B cell (primary cell): ENCODE measurements at regions not wholly inside any gene's neighbourhood (a gene's known extent, or its start where the extent isn't known, plus 50 kb on each side); places are given as distances from the start of the nearest gene placed in this dataset. TPM values are rescaled to one million over a fixed set of nuclear protein-coding genes. Genes with fewer than 3 reads are reported as not detected.

Source experiments
- ATAC-seq: fragments of 200-7000 bp; cut with Tn5 transposase; one replicate; pipeline ENCODE4 v1.10.0; 2021; ENCODE audit warnings: low read depth, mild to moderate bottlenecking, moderate number of reproducible peaks, moderate library complexity
- CTCF ChIA-PET: fragments of 350-600 bp; sonication (Branson Sonifier 250); formaldehyde crosslinking; loops from one replicate; lab custom pipeline; 2021; ENCODE audit warnings: antibody characterized with exemption, inconsistent platforms; lab: Charles Lee
- POLR2A ChIA-PET: fragments of 350-600 bp; sonication (Branson Sonifier 250); formaldehyde crosslinking; loops from one replicate; lab custom pipeline; 2021; ENCODE audit warnings: antibody characterized with exemption; lab: Charles Lee
- DNase-seq: peaks from one replicate; pipeline ENCODE4 v3.0.0; 2013
- H2AFZ ChIP-seq: 2 replicates; pipeline ENCODE4 v1.6.1; 2012; ENCODE audit warnings: mild to moderate bottlenecking, low read depth, low read length; ENCODE audit not compliant: insufficient read depth, poor library complexity, severe bottlenecking
- H3K27ac ChIP-seq, 2 donors: 1 replicate in 1 of 2; 2 replicates in 1 of 2; pipeline ENCODE4 v1.5.1; 2012 to 2013; ENCODE audit warnings: low read length in 2 of 2, mild to moderate bottlenecking in 2 of 2, moderate library complexity in 1 of 2
- H3K27me3 ChIP-seq, 4 experiments: fragments of 200-600 bp in 1 of 4; sonication (generic) in 1 of 4; replicated peaks in 1 of 4; 1 replicate in 2 of 4; 2 replicates in 2 of 4; pipeline versions ENCODE4 v1.6.1 to v1.7.0; 2013 to 2016; ENCODE audit warnings: low read length in 3 of 4, mild to moderate bottlenecking in 2 of 4, mixed read lengths in 1 of 4, moderate library complexity in 1 of 4; ENCODE audit not compliant: insufficient read depth in 4 of 4, control insufficient read depth in 3 of 4; ENCODE audit errors: control extremely low read depth in 1 of 4
- H3K36me3 ChIP-seq, 2 experiments: replicated peaks in 1 of 2; 1 replicate in 1 of 2; 2 replicates in 1 of 2; pipeline versions ENCODE4 v1.6.1 to v1.7.1; 2013; ENCODE audit warnings: low read length in 1 of 2; ENCODE audit not compliant: insufficient read depth in 2 of 2, control insufficient read depth in 1 of 2; ENCODE audit errors: control extremely low read depth in 1 of 2, extremely low read depth in 1 of 2
- H3K4me1 ChIP-seq, 2 donors: fragments of 200-600 bp in 1 of 2; sonication (generic) in 1 of 2; 1 replicate in 1 of 2; 2 replicates in 1 of 2; pipeline versions ENCODE4 v1.5.1 to v1.6.1; 2013 to 2017; ENCODE audit warnings: low read length in 2 of 2; ENCODE audit not compliant: control insufficient read depth in 2 of 2, insufficient read depth in 2 of 2
- H3K4me2 ChIP-seq: replicated peaks from 2 replicates; pipeline ENCODE3; 2012; ENCODE audit warnings: mild to moderate bottlenecking, low read depth, low read length; ENCODE audit not compliant: poor library complexity, severe bottlenecking
- H3K4me3 ChIP-seq, 5 experiments: fragments of 200-600 bp in 1 of 5; sonication (generic) in 1 of 5; 1 replicate in 3 of 5; 2 replicates in 2 of 5; pipeline versions ENCODE4 v1.5.1 to v1.7.0; 2011 to 2016; ENCODE audit warnings: low read length in 4 of 5, mild to moderate bottlenecking in 4 of 5, low read depth in 2 of 5, control low read depth in 1 of 5, moderate library complexity in 1 of 5; ENCODE audit not compliant: insufficient read depth in 1 of 5; ENCODE audit errors: control extremely low read depth in 1 of 5, extremely low read depth in 1 of 5
- H3K79me2 ChIP-seq: fragments of 200-600 bp; sonication (generic); one replicate; pipeline ENCODE4 v1.6.0; 2016; ENCODE audit warnings: low read length; ENCODE audit not compliant: control insufficient read depth, insufficient read depth
- H3K9ac ChIP-seq: fragments of 200-600 bp; sonication (generic); 2 replicates; pipeline ENCODE4 v1.6.1; 2017; ENCODE audit warnings: mild to moderate bottlenecking, low read length, moderate library complexity
- H3K9me3 ChIP-seq, 3 donors: one replicate each; pipeline versions ENCODE4 v1.6.1 to v1.7.1; 2013; ENCODE audit warnings: low read length in 2 of 3; ENCODE audit not compliant: control insufficient read depth in 2 of 3, insufficient read depth in 1 of 3; ENCODE audit errors: control extremely low read depth in 1 of 3
- H4K20me1 ChIP-seq: 2 replicates; pipeline ENCODE4 v1.6.0; 2012; ENCODE audit warnings: mild to moderate bottlenecking, low read length; ENCODE audit not compliant: insufficient read depth, control insufficient read depth, poor library complexity, severe bottlenecking
- H3K27ac Mint-ChIP-seq: one replicate; pipeline ENCODE4 v1.8.0; 2021; ENCODE audit warnings: mixed read lengths
- H3K27me3 Mint-ChIP-seq: one replicate; pipeline ENCODE4 v1.8.0; 2021; ENCODE audit warnings: mixed read lengths
- H3K4me1 Mint-ChIP-seq: one replicate; pipeline ENCODE4 v1.8.0; 2021; ENCODE audit warnings: mixed read lengths
- H3K4me3 Mint-ChIP-seq: one replicate; pipeline ENCODE4 v1.8.0; 2021; ENCODE audit warnings: mixed read lengths
- H3K9me3 Mint-ChIP-seq: one replicate; pipeline ENCODE4 v1.8.0; 2022; ENCODE audit warnings: mixed read lengths; ENCODE audit not compliant: insufficient read depth
- EZH2 ChIP-seq: IDR thresholded peaks from 2 replicates; pipeline ENCODE4 v1.6.1; 2012; ENCODE audit warnings: borderline replicate concordance, low read depth, mild to moderate bottlenecking, moderate library complexity, low read length; ENCODE audit not compliant: insufficient read depth, poor library complexity, severe bottlenecking
- WGBS: methylation state at CpG from one replicate; pipeline ENCODE4 v1.1.5; 2013; ENCODE audit warnings: missing lambda C conversion rate; ENCODE audit not compliant: insufficient coverage; 5-methylcytosine and 5-hydroxymethylcytosine counted together
- intact Hi-C: fragments of 100-400 bp; cut with micrococcal nuclease; formaldehyde crosslinking; loops from one replicate; pipeline ENCODE4 v1.10.0; 2022
- small RNA-seq: library from RNA; depleted of rRNA; stranded (forward); fragments of <200 nt; gene quantifications from one replicate; pipeline ENCODE3, GENCODE V24; 2012; ENCODE audit warnings: low replicate concordance, low read depth; ENCODE audit not compliant: insufficient read length
- TF ChIP-seq, protein P1 (sequence below): fragments of 200-600 bp; IDR thresholded peaks from one replicate; pipeline ENCODE4 v1.8.0; 2022; ENCODE audit warnings: antibody characterized with exemption, mild to moderate bottlenecking

DNA sequence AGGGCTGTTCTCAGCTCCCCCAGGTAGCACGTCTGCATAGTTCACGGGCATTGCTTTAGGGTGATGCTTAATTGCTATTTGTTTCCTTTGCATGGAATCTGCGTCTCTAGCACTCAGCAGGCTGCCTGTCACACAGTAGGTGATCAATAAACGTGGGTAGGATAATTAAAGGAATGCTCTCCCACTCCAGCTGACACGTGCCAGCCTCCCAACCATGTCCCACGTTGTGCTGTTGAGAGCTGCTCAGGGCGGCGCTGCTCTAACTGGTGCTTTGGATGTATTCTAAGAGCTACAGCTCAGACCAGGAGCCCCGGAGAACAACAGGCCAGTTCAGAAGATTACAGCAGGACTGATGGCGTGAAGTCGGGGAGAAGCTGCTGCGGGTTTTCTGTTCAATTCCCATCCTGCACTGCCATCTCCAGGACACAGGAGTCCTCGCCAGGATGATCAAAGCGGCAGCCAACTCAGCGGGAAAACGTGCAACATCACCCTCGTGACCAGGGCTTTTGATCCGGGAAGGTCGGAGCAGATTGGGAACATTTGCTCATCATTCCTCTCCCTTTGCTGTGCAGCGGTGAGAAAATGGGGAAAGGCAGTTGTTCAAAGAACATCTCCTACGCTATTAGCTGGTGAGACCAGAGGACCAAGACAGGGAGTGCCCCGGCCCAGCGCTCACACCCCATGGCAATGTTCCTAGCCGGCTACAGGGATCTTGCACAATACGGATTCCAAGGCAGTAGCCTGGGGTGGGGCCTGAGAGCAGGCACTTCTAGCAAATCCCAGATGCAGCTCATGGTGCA, 50.5 kb upstream of the FOXK1 start:
- Histone ChIP-seq H3K27me3 (no peaks in the 10 kb centered on the region), H3K9ac (no peak overlapping the region), H2AFZ (no peak overlapping the region), H4K20me1 (no peaks in the 10 kb centered on the region), H3K4me1 (no peaks in the 10 kb centered on the region), H3K36me3 (no peaks in the 10 kb centered on the region), H3K79me2 (no peaks in the 10 kb centered on the region), H3K4me3 (no peak overlapping the region), H3K4me2 (no peak overlapping the region), H3K9me3 (no peaks in the 10 kb centered on the region), H3K27ac (no peak overlapping the region)
- WGBS: 64% methylated on average over 23 of the region's 25 CpGs
- intact Hi-C loops: no loop called here
- Mint-ChIP-seq H3K4me1 (no peaks in the 10 kb centered on the region), H3K9me3 (no peaks in the 10 kb centered on the region), H3K27ac (no peak overlapping the region), H3K4me3 (no peak overlapping the region), H3K27me3 (peaks cover 14% of the 10 kb centered on the region)
- DNase-seq: no peak
- CTCF ChIA-PET: interaction anchor here (0.7 kb wide), 1 partner anchor 1762 kb away, joined by 3 read pairs; no protein-coding TSS in a partner anchor
- POLR2A ChIA-PET: interaction anchor here (0.7 kb wide), 1 partner anchor 1567 kb away, joined by 4 read pairs; no protein-coding TSS in a partner anchor
- TF ChIP-seq, protein P1, sequence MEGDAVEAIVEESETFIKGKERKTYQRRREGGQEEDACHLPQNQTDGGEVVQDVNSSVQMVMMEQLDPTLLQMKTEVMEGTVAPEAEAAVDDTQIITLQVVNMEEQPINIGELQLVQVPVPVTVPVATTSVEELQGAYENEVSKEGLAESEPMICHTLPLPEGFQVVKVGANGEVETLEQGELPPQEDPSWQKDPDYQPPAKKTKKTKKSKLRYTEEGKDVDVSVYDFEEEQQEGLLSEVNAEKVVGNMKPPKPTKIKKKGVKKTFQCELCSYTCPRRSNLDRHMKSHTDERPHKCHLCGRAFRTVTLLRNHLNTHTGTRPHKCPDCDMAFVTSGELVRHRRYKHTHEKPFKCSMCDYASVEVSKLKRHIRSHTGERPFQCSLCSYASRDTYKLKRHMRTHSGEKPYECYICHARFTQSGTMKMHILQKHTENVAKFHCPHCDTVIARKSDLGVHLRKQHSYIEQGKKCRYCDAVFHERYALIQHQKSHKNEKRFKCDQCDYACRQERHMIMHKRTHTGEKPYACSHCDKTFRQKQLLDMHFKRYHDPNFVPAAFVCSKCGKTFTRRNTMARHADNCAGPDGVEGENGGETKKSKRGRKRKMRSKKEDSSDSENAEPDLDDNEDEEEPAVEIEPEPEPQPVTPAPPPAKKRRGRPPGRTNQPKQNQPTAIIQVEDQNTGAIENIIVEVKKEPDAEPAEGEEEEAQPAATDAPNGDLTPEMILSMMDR: no peak
- TF ChIP-seq EZH2: no peak
- ATAC-seq: no peak

Small RNAs in the stretch of these regions (small RNA-seq; reads per million reads assigned to genes)
- not detected for gene CYP3A54P
